ENCODE measurements at regions not wholly inside any gene's neighbourhood (a gene's known extent, or its start where the extent isn't known, plus 50 kb on each side); places are given as distances from the start of the nearest gene placed in this dataset.

DNA sequence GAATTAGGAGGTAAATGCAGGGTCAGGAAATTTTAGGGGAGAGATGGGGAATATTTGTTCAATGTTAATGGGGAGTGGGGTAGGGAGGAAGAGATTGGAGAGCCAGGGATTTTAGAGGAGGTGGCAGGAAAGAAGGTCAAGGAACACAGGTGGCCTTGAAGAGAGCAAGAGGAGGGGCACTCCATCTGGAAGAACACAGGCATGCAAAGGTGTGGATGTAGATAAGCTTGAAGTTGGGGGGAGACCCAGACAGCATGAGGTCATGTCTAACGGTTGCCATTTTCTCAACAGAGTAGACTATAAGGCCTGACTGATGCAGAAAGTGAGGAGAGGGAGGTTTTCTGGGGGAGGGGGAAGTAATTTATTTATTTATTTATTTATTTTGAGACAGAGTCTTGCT lies 77.5 kb downstream of the MAIP1 start:
- ATAC-seq (no peak), DNase-seq (ENCODE audit: low read depth, low spot score) (no peak)
- Histone ChIP-seq H3K4me3 (ENCODE audit: low read depth in 2 of 2, low read length in 2 of 2) (no peak overlapping the region), H3K27me3 (ENCODE audit: control insufficient read depth, insufficient read depth, low read length) (no peaks in the 10 kb centered on the region), H3K9me3 (ENCODE audit: control insufficient read depth, insufficient read depth, low read depth, low read length) (no peaks in the 10 kb centered on the region), H3K36me3 (ENCODE audit: control insufficient read depth, insufficient read depth, low read length) (no peaks in the 10 kb centered on the region), H3K27ac (ENCODE audit: low read length) (no peak overlapping the region), H3K4me1 (ENCODE audit: control insufficient read depth, insufficient read depth, low read length) (no peaks in the 10 kb centered on the region)
- ChIA-PET POLR2A (no interaction called here), CTCF (no interaction called here)
- intact Hi-C loops (cut with micrococcal nuclease; ENCODE audit: unreplicated experiment) (no loop called here), in situ Hi-C loops (cut with HindIII; ENCODE audit: low pct_unique_long_range_greater_than_20kb, low sequenced_read_pairs) (no loop called here)
- TF ChIP-seq POLR2AphosphoS5 (IDR thresholded peaks at IDR 0.05; ENCODE audit: low read depth, low read length) (no peak), SIN3A (IDR thresholded peaks at IDR 0.05; ENCODE audit: borderline replicate concordance, insufficient read depth, low read depth, low read length) (no peak), TCF7L2 (IDR thresholded peaks at IDR 0.05; ENCODE audit: low read depth, low read length) (no peak)
- TF ChIP-seq, protein P1, sequence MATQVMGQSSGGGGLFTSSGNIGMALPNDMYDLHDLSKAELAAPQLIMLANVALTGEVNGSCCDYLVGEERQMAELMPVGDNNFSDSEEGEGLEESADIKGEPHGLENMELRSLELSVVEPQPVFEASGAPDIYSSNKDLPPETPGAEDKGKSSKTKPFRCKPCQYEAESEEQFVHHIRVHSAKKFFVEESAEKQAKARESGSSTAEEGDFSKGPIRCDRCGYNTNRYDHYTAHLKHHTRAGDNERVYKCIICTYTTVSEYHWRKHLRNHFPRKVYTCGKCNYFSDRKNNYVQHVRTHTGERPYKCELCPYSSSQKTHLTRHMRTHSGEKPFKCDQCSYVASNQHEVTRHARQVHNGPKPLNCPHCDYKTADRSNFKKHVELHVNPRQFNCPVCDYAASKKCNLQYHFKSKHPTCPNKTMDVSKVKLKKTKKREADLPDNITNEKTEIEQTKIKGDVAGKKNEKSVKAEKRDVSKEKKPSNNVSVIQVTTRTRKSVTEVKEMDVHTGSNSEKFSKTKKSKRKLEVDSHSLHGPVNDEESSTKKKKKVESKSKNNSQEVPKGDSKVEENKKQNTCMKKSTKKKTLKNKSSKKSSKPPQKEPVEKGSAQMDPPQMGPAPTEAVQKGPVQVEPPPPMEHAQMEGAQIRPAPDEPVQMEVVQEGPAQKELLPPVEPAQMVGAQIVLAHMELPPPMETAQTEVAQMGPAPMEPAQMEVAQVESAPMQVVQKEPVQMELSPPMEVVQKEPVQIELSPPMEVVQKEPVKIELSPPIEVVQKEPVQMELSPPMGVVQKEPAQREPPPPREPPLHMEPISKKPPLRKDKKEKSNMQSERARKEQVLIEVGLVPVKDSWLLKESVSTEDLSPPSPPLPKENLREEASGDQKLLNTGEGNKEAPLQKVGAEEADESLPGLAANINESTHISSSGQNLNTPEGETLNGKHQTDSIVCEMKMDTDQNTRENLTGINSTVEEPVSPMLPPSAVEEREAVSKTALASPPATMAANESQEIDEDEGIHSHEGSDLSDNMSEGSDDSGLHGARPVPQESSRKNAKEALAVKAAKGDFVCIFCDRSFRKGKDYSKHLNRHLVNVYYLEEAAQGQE (IDR thresholded peaks at IDR 0.05; ENCODE audit: insufficient read depth in 1 of 2, low read depth in 2 of 2, low read length in 1 of 2), result no peak
- TF ChIP-seq, protein P2, sequence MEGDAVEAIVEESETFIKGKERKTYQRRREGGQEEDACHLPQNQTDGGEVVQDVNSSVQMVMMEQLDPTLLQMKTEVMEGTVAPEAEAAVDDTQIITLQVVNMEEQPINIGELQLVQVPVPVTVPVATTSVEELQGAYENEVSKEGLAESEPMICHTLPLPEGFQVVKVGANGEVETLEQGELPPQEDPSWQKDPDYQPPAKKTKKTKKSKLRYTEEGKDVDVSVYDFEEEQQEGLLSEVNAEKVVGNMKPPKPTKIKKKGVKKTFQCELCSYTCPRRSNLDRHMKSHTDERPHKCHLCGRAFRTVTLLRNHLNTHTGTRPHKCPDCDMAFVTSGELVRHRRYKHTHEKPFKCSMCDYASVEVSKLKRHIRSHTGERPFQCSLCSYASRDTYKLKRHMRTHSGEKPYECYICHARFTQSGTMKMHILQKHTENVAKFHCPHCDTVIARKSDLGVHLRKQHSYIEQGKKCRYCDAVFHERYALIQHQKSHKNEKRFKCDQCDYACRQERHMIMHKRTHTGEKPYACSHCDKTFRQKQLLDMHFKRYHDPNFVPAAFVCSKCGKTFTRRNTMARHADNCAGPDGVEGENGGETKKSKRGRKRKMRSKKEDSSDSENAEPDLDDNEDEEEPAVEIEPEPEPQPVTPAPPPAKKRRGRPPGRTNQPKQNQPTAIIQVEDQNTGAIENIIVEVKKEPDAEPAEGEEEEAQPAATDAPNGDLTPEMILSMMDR (IDR thresholded peaks at IDR 0.05), result no peak
- no TSS peak for BruUV-seq (replicated peaks)

DNA sequence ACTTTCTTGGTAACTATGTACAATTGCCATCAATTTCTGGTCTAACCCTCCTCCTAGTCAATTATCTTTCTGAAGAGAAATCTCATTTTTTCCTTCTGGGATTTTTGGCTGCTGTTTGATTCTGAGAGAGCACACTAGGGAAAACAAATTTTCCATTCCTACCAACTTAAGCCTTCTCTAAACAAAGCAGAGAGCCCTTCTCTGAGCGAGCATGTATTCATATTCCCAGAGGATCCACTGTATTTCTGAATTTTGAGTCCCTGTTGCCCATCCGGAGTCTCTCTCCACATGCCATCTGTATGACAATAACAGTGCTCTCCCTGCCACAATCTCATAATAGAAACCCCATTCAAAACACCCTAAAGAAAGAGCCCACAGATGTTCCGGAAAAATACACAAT lies 78.5 kb downstream of the MAIP1 start:
- Histone ChIP-seq H3K36me3 (ENCODE audit: control insufficient read depth, insufficient read depth, low read length) (no peaks in the 10 kb centered on the region), H3K4me1 (ENCODE audit: control insufficient read depth, insufficient read depth, low read length) (no peaks in the 10 kb centered on the region), H3K27me3 (ENCODE audit: control insufficient read depth, insufficient read depth, low read length) (no peaks in the 10 kb centered on the region), H3K9me3 (ENCODE audit: control insufficient read depth, insufficient read depth, low read depth, low read length) (no peaks in the 10 kb centered on the region), H3K4me3 (ENCODE audit: low read depth in 2 of 2, low read length in 2 of 2) (no peak overlapping the region), H3K27ac (ENCODE audit: low read length) (no peak overlapping the region)
- ChIA-PET CTCF (no interaction called here), POLR2A (no interaction called here)
- BruUV-seq (replicated peaks), result no TSS peak
- intact Hi-C loops (cut with micrococcal nuclease; ENCODE audit: unreplicated experiment), result no loop called here
- TF ChIP-seq SIN3A (IDR thresholded peaks at IDR 0.05; ENCODE audit: borderline replicate concordance, insufficient read depth, low read depth, low read length), result no peak
- DNase-seq (ENCODE audit: low read depth, low spot score) (no peak), ATAC-seq (no peak)
- in situ Hi-C loops (cut with HindIII; ENCODE audit: low pct_unique_long_range_greater_than_20kb, low sequenced_read_pairs), result no loop called here

- in situ Hi-C loops (cut with HindIII; ENCODE audit: low pct_unique_long_range_greater_than_20kb, low sequenced_read_pairs), result no loop called here
- TF ChIP-seq, protein P1 (IDR thresholded peaks at IDR 0.05; ENCODE audit: insufficient read depth in 1 of 2, low read depth in 2 of 2, low read length in 1 of 2), result no peak
- TF ChIP-seq POLR2AphosphoS5 (IDR thresholded peaks at IDR 0.05; ENCODE audit: low read depth, low read length) (no peak), TCF7L2 (IDR thresholded peaks at IDR 0.05; ENCODE audit: low read depth, low read length) (no peak)
- TF ChIP-seq, protein P2 (IDR thresholded peaks at IDR 0.05), result no peak
- intact Hi-C loops (cut with micrococcal nuclease; ENCODE audit: unreplicated experiment), result no loop called here
- BruUV-seq (replicated peaks), result no TSS peak
- H3K9me3 ChIP-seq (ENCODE audit: control insufficient read depth, insufficient read depth, low read depth, low read length), result no peaks in the 10 kb centered on the region
- H3K27ac ChIP-seq (ENCODE audit: low read length), result no peak overlapping the region
- CTCF ChIA-PET, result no interaction called here
- DNase-seq (ENCODE audit: low read depth, low spot score), result no peak
- H3K27me3 ChIP-seq (ENCODE audit: control insufficient read depth, insufficient read depth, low read length), result no peaks in the 10 kb centered on the region
- POLR2A ChIA-PET, result no interaction called here
- no peaks in the 10 kb centered on the region for H3K36me3 ChIP-seq (ENCODE audit: control insufficient read depth, insufficient read depth, low read length)
- no peak overlapping the region for H3K4me3 ChIP-seq (ENCODE audit: low read depth in 2 of 2, low read length in 2 of 2)
- ATAC-seq, result no peak
- H3K4me1 ChIP-seq (ENCODE audit: control insufficient read depth, insufficient read depth, low read length), result no peaks in the 10 kb centered on the region
These were observed 79.4 kb downstream of the MAIP1 start for GRCh38 chr2:200034816-200035215.
